ENCODE measurements at regions not wholly inside any gene's neighbourhood (a gene's known extent, or its start where the extent isn't known, plus 50 kb on each side); places are given as distances from the start of the nearest gene placed in this dataset.

GRCh38 chr4:176886135-176886534 lies 93.4 kb upstream of the VEGFC start:
- intact Hi-C loops (cut with DNase I) = no loop called here
- H3K27ac ChIP-seq = no peak overlapping the region
- no peaks in the 10 kb centered on the region for H3K4me1 ChIP-seq
- DNase-seq (no peak), ATAC-seq (no peak)
- H3K4me3 ChIP-seq = no peak overlapping the region
- no peaks in the 10 kb centered on the region for H3K36me3 ChIP-seq
- no peaks in the 10 kb centered on the region for H3K27me3 ChIP-seq
- TF ChIP-seq CTCF (IDR thresholded peaks at IDR 0.05) = no peak
- H3K9me3 ChIP-seq = no peaks in the 10 kb centered on the region

- H3K9me3 ChIP-seq = no peaks in the 10 kb centered on the region
- intact Hi-C loops (cut with DNase I) = no loop called here
- H3K27me3 ChIP-seq = no peaks in the 10 kb centered on the region
Measured at GRCh38 chr4:176889776-176890175, 97.1 kb upstream of the VEGFC start.

DNA sequence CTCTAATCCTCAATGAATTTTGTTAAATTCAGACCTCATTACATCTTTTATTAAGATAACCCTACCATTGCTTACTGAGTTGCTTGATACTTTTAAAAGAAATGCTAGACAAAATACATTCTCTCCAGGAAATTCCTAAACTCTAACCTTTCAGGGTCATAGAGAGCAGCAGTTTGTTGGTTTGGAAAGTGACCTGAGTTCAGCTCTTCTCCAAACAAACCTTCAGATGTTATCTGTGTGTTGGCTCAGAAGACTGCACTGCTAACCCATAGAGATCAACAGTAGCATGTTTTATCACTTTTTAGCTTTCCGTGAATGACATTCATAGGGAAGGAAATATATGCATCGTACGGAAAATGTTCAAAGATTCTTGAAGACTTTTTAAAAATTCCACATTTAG lies 101.8 kb upstream of the VEGFC start:
- H3K27ac ChIP-seq = no peak overlapping the region
- no peak for TF ChIP-seq CTCF (IDR thresholded peaks at IDR 0.05)

More at GRCh38 chr4:176889776-176890175, 97.1 kb upstream of the VEGFC start:
- no peak overlapping the region for H3K4me3 ChIP-seq
- ATAC-seq (no peak), DNase-seq (no peak)
- no peaks in the 10 kb centered on the region for H3K4me1 ChIP-seq
- no peak for TF ChIP-seq CTCF (IDR thresholded peaks at IDR 0.05)
- no peaks in the 10 kb centered on the region for H3K36me3 ChIP-seq
- H3K27ac ChIP-seq = no peak overlapping the region

DNA sequence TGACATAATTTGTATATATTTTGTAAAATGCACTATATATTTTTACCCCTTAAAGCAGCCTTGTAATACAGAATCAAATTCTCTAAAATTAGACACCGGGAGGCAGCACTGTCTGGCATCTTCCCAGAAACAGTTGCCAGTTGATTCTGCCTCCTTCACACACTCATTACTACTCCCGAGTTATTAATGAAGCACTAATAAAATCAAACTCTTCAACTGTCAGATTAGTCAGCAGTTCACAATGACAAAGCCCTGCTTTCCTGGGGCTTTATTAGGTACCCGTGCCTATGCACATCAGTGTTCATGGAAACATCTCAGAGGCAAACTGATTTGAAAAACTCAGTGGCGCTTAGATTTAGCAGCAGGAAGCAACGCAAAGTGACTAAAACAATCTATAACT lies 103.5 kb upstream of the VEGFC start:
- Histone ChIP-seq H3K4me1 (no peaks in the 10 kb centered on the region), H3K4me3 (no peak overlapping the region), H3K27ac (no peak overlapping the region), H3K27me3 (no peaks in the 10 kb centered on the region), H3K36me3 (no peaks in the 10 kb centered on the region), H3K9me3 (no peaks in the 10 kb centered on the region)
- intact Hi-C loops (cut with DNase I) = no loop called here
- DNase-seq (no peak), ATAC-seq (no peak)
- TF ChIP-seq CTCF (IDR thresholded peaks at IDR 0.05) = no peak

More for the DNA sequence above, 101.8 kb upstream of the VEGFC start:
- H3K27me3 ChIP-seq = no peaks in the 10 kb centered on the region
- no peaks in the 10 kb centered on the region for H3K9me3 ChIP-seq
- DNase-seq (no peak), ATAC-seq (no peak)
- H3K4me3 ChIP-seq = no peak overlapping the region
- no peaks in the 10 kb centered on the region for H3K4me1 ChIP-seq
- intact Hi-C loops (cut with DNase I) = no loop called here
- H3K36me3 ChIP-seq = no peaks in the 10 kb centered on the region

- Histone ChIP-seq H3K27me3 (no peaks in the 10 kb centered on the region), H3K4me3 (no peak overlapping the region), H3K27ac (no peak overlapping the region), H3K9me3 (no peaks in the 10 kb centered on the region), H3K4me1 (no peaks in the 10 kb centered on the region), H3K36me3 (no peaks in the 10 kb centered on the region)
- DNase-seq (no peak), ATAC-seq (no peak)
- intact Hi-C loops (cut with DNase I) = no loop called here
- no peak for TF ChIP-seq CTCF (IDR thresholded peaks at IDR 0.05)
Measured at GRCh38 chr4:176897226-176897625, 104.5 kb upstream of the VEGFC start.

DNA sequence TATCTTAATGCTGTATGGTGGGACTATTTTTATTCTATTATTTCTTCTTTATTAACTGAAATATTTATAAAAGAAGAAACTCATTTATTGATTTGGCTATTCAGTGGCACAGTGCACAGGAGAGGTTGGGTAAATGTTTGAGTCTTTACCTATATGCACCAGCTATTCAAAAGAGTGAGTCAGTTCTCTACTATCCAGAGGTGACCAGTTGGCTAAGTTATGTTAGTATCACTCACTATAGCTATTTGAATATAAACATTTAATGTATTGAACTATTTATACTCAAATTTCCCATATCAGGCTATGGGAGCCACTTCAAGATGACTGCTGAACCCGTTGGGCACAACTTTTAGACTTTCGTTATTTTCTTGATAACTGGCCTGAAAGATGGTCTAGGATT lies 106.1 kb upstream of the VEGFC start:
- Histone ChIP-seq H3K27ac (no peak overlapping the region), H3K27me3 (no peaks in the 10 kb centered on the region), H3K4me1 (no peaks in the 10 kb centered on the region), H3K4me3 (no peak overlapping the region), H3K9me3 (no peaks in the 10 kb centered on the region), H3K36me3 (no peaks in the 10 kb centered on the region)
- no peak for TF ChIP-seq CTCF (IDR thresholded peaks at IDR 0.05)
- intact Hi-C loops (cut with DNase I) = no loop called here
- no peak for ATAC-seq
- no peak for DNase-seq

Data from upper lobe of right lung (tissue), 1 donor.